ENCODE measurements at regions not wholly inside any gene's neighbourhood (a gene's known extent, or its start where the extent isn't known, plus 50 kb on each side); places are given as distances from the start of the nearest gene placed in this dataset.

GRCh38 chr4:116064331-116064730, 950.9 kb upstream of the NDST4 start:
- no peak for TF ChIP-seq CTCF (IDR thresholded peaks at IDR 0.05)
- TF ChIP-seq POLR2AphosphoS5 (IDR thresholded peaks at IDR 0.05): no peak
- TF ChIP-seq POLR2A (IDR thresholded peaks at IDR 0.05): no peak
